T-cell (primary cell): ENCODE measurements at regions not wholly inside any gene's neighbourhood (a gene's known extent, or its start where the extent isn't known, plus 50 kb on each side); places are given as distances from the start of the nearest gene placed in this dataset.

ENCODE experiments used
- ATAC-seq, 4 experiments: fragments of 200-7000 bp in 3 of 4; fragments of 150-1000 bp in 1 of 4; cut with Tn5 transposase; replicated peaks in 1 of 4; 1 replicate in 3 of 4; 2 replicates in 1 of 4; pipeline ENCODE4 v1.10.0; 2021; ENCODE audit warnings: moderate library complexity in 3 of 4, mild to moderate bottlenecking in 2 of 4, moderate number of reproducible peaks in 1 of 4
- CTCF ChIA-PET, 2 donors: fragments of 300-600 bp; sonication (Branson Sonifier 250); formaldehyde crosslinking; loops; one replicate each; lab custom pipeline; 2022; ENCODE audit warnings: antibody characterized with exemption in 2 of 2; lab: Charles Lee
- POLR2A ChIA-PET, 2 donors: fragments of 300-600 bp; sonication (Branson Sonifier 250); formaldehyde crosslinking; loops; one replicate each; lab custom pipeline; 2022; ENCODE audit warnings: antibody characterized with exemption in 2 of 2; lab: Charles Lee
- DNase-seq, 35 experiments: peaks; one replicate each; pipeline versions ENCODE4 v3.0.0 to v3.0.0-alpha.2; 2013 to 2023
- H3K27ac ChIP-seq: one replicate; pipeline ENCODE4 v1.5.1; 2013; ENCODE audit warnings: low read length
- H3K27me3 ChIP-seq, 2 experiments: replicated peaks in 1 of 2; 1 replicate in 1 of 2; 2 replicates in 1 of 2; pipeline versions ENCODE4 v1.6.1 to v1.7.0; 2013; ENCODE audit warnings: low read length in 1 of 2, mixed read lengths in 1 of 2; ENCODE audit not compliant: control insufficient read depth in 2 of 2, insufficient read depth in 2 of 2; ENCODE audit errors: extremely low read depth in 1 of 2
- H3K36me3 ChIP-seq, 2 donors: 1 replicate in 1 of 2; 2 replicates in 1 of 2; pipeline versions ENCODE4 v1.6.1 to v1.7.0; 2013; ENCODE audit warnings: low read length in 1 of 2; ENCODE audit not compliant: control insufficient read depth in 2 of 2, insufficient read depth in 1 of 2; ENCODE audit errors: extremely low read depth in 1 of 2
- H3K4me1 ChIP-seq, 2 experiments: 1 replicate in 1 of 2; 2 replicates in 1 of 2; pipeline versions ENCODE4 v1.6.1 to v1.7.0; 2013; ENCODE audit warnings: low read length in 2 of 2, mixed read lengths in 1 of 2; ENCODE audit not compliant: insufficient read depth in 2 of 2, control insufficient read depth in 1 of 2; ENCODE audit errors: extremely low read depth in 1 of 2
- H3K4me3 ChIP-seq, 2 donors: 1 replicate in 1 of 2; 2 replicates in 1 of 2; pipeline versions ENCODE4 v1.5.1 to v1.7.0; 2013; ENCODE audit warnings: mild to moderate bottlenecking in 2 of 2, low read length in 1 of 2, moderate library complexity in 1 of 2; ENCODE audit not compliant: control insufficient read depth in 1 of 2; ENCODE audit errors: extremely low read depth in 1 of 2
- H3K9me3 ChIP-seq: 2 replicates; pipeline ENCODE4 v1.7.0; 2013
- H3K27ac Mint-ChIP-seq, 2 donors: one replicate each; pipeline ENCODE4 v1.8.0; 2020 to 2021; ENCODE audit warnings: mild to moderate bottlenecking in 2 of 2, mixed read lengths in 2 of 2
- H3K27me3 Mint-ChIP-seq, 2 donors: one replicate each; pipeline ENCODE4 v1.8.0; 2021 to 2022; ENCODE audit warnings: mixed read lengths in 2 of 2
- H3K36me3 Mint-ChIP-seq: one replicate; pipeline ENCODE4 v1.8.0; 2021; ENCODE audit warnings: mixed read lengths
- H3K4me1 Mint-ChIP-seq, 3 donors: one replicate each; pipeline ENCODE4 v1.8.0; 2020 to 2022; ENCODE audit warnings: mixed read lengths in 3 of 3, mild to moderate bottlenecking in 1 of 3
- H3K4me3 Mint-ChIP-seq, 3 donors: one replicate each; pipeline ENCODE4 v1.8.0; 2020 to 2022; ENCODE audit warnings: mild to moderate bottlenecking in 3 of 3, mixed read lengths in 3 of 3, moderate library complexity in 3 of 3
- H3K9me3 Mint-ChIP-seq, 3 donors: one replicate each; pipeline ENCODE4 v1.8.0; 2020 to 2022; ENCODE audit warnings: mixed read lengths in 3 of 3
- WGBS: methylation state at CpG from one replicate; pipeline ENCODE4 v1.1.5; 2013; ENCODE audit warnings: missing lambda C conversion rate; ENCODE audit not compliant: insufficient coverage; 5-methylcytosine and 5-hydroxymethylcytosine counted together

GRCh38 chr13:21965095-21965494, 294.2 kb downstream of the FGF9 start:
- Histone ChIP-seq H3K36me3 (no peaks in the 10 kb centered on the region), H3K27me3 (peaks cover 0 to 3% of the 10 kb centered on the region in 2 experiments), H3K4me1 (no peaks in the 10 kb centered on the region), H3K27ac (no peak overlapping the region), H3K9me3 (no peaks in the 10 kb centered on the region), H3K4me3 (no peak overlapping the region)
- CTCF ChIA-PET = no interaction called here
- WGBS = 91% methylated on average over 4 of the region's 14 CpGs
- Mint-ChIP-seq H3K4me1 (no peaks in the 10 kb centered on the region), H3K36me3 (no peaks in the 10 kb centered on the region), H3K27me3 (no peaks in the 10 kb centered on the region), H3K4me3 (no peak overlapping the region), H3K27ac (no peak overlapping the region), H3K9me3 (peaks cover 2 to 4% (median 3%) of the 10 kb centered on the region in 3 donors)
- no peak for ATAC-seq
- POLR2A ChIA-PET = interaction anchor here in 1 of 2 donors (0.6 kb wide), 1 partner anchor 52 kb away, joined by 3 read pairs; no protein-coding TSS in a partner anchor
- DNase-seq = no peak

DNA sequence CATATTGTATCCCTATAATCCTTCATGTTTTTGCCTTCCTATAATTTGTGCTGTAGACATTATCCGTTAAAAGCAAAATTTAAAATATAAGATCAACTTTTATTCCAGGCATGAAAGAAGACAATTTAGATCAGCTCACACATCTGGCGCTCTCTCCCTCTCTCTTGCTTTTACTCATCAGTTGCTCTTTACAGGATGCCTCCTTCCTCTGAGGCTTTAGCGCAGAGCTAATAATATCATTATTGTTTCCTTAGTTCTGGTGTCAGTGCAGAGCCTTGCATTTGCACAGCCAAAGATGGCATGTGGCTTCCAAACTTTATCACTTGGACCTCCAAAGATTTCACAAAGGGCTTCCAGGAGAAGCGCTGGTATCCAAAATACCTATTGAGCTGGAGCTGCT, 295.1 kb downstream of the FGF9 start:
- no peak overlapping the region for H3K4me3 Mint-ChIP-seq
- H3K9me3 Mint-ChIP-seq = peaks cover 2 to 4% (median 3%) of the 10 kb centered on the region in 3 donors
- Histone ChIP-seq H3K27me3 (peaks cover 0 to 3% of the 10 kb centered on the region in 2 experiments), H3K27ac (no peak overlapping the region), H3K4me3 (no peak overlapping the region), H3K9me3 (no peaks in the 10 kb centered on the region), H3K36me3 (no peaks in the 10 kb centered on the region), H3K4me1 (no peaks in the 10 kb centered on the region)
- POLR2A ChIA-PET = no interaction called here
- H3K36me3 Mint-ChIP-seq = no peaks in the 10 kb centered on the region
- no peak overlapping the region for H3K27ac Mint-ChIP-seq
- CTCF ChIA-PET = no interaction called here
- ATAC-seq (no peak), DNase-seq (no peak)
- H3K27me3 Mint-ChIP-seq = no peaks in the 10 kb centered on the region
- 100% methylated on average over 3 of the region's 4 CpGs for WGBS
- H3K4me1 Mint-ChIP-seq = no peaks in the 10 kb centered on the region

- no peaks in the 10 kb centered on the region for H3K4me1 Mint-ChIP-seq
- ATAC-seq (no peak), DNase-seq (no peak)
- H3K27ac Mint-ChIP-seq = no peak overlapping the region
- H3K27me3 Mint-ChIP-seq = no peaks in the 10 kb centered on the region
- 57% methylated on average over 1 of the region's 1 CpG for WGBS
- no peaks in the 10 kb centered on the region for H3K36me3 Mint-ChIP-seq
- ChIA-PET CTCF (no interaction called here), POLR2A (no interaction called here)
- no peaks in the 10 kb centered on the region for H3K9me3 ChIP-seq
- no peaks in the 10 kb centered on the region for H3K9me3 Mint-ChIP-seq
- H3K36me3 ChIP-seq = no peaks in the 10 kb centered on the region
- no peaks in the 10 kb centered on the region for H3K4me1 ChIP-seq
- H3K27me3 ChIP-seq = peaks cover 0 to 3% of the 10 kb centered on the region in 2 experiments
- H3K4me3 Mint-ChIP-seq = no peak overlapping the region
- H3K27ac ChIP-seq = no peak overlapping the region
- H3K4me3 ChIP-seq = no peak overlapping the region
Observed at GRCh38 chr13:21967871-21968270, 297.0 kb downstream of the FGF9 start.

DNA sequence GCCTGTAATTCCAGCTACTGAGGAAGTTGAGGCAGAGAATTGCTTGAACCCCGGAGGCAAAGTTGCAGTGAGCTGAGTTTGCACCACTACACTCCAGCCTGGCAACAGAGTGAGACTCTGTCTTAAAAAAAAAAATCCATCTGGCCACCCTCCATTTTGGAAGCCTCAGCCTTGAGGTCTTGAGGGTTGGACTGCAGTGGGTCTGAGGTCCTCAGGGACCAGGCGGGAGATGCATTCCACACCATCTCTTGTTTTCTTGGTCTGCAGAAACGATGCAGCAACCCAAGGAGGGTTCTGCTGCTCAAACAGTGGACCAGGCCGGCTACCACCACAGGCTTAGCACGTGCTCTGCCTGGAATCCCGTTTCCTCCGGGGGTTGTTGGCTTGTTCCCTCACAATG, 299.3 kb downstream of the FGF9 start:
- Mint-ChIP-seq H3K27ac (no peak overlapping the region), H3K27me3 (no peaks in the 10 kb centered on the region), H3K4me1 (no peaks in the 10 kb centered on the region), H3K4me3 (no peak overlapping the region), H3K9me3 (no peaks in the 10 kb centered on the region), H3K36me3 (no peaks in the 10 kb centered on the region)
- Histone ChIP-seq H3K27me3 (peaks cover 0 to 6% of the 10 kb centered on the region in 2 experiments), H3K4me1 (no peaks in the 10 kb centered on the region), H3K4me3 (no peak overlapping the region), H3K9me3 (no peaks in the 10 kb centered on the region), H3K27ac (no peak overlapping the region), H3K36me3 (no peaks in the 10 kb centered on the region)
- 67% methylated on average over 4 of the region's 7 CpGs for WGBS
- POLR2A ChIA-PET = no interaction called here
- DNase-seq = no peak
- ATAC-seq = no peak
- CTCF ChIA-PET = no interaction called here

DNA sequence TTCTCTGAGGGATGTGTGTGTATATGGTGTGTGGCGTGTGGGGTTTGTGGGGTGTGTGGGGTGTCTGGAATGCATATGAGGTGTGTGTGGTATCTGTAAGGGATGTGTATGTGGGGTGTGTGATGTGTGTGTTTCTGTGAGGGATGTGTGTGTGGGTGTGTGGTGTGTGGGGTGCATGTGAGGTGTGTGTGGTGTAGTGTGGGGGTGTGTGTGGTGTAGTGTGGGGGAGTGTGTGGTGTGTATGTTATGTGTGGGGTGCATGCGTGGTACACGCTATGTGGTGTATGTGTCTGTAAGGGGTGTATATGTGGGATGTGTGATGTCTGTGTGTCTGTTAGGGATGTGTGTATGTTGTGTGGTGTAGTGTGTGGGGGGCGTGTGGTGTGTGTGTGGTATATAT, 300.0 kb downstream of the FGF9 start:
- Mint-ChIP-seq H3K4me3 (no peak overlapping the region), H3K9me3 (no peaks in the 10 kb centered on the region), H3K27ac (no peak overlapping the region), H3K4me1 (no peaks in the 10 kb centered on the region), H3K36me3 (no peaks in the 10 kb centered on the region), H3K27me3 (no peaks in the 10 kb centered on the region)
- DNase-seq (no peak), ATAC-seq (no peak)
- Histone ChIP-seq H3K9me3 (no peaks in the 10 kb centered on the region), H3K4me3 (no peak overlapping the region), H3K27ac (no peak overlapping the region), H3K4me1 (no peaks in the 10 kb centered on the region), H3K36me3 (no peaks in the 10 kb centered on the region), H3K27me3 (peaks cover 0 to 6% of the 10 kb centered on the region in 2 experiments)
- POLR2A ChIA-PET = no interaction called here
- CTCF ChIA-PET = no interaction called here
- WGBS = 95% methylated on average over 4 of the region's 4 CpGs

GRCh38 chr13:21971662-21972621, 301.1 kb downstream of the FGF9 start:
- DNase-seq = no peak
- Histone ChIP-seq H3K36me3 (no peaks in the 10 kb centered on the region), H3K27ac (no peak overlapping the region), H3K27me3 (peaks cover 0 to 6% of the 10 kb centered on the region in 2 experiments), H3K9me3 (no peaks in the 10 kb centered on the region), H3K4me3 (no peak overlapping the region), H3K4me1 (no peaks in the 10 kb centered on the region)
- Mint-ChIP-seq H3K27me3 (no peaks in the 10 kb centered on the region), H3K27ac (no peak overlapping the region), H3K4me3 (no peak overlapping the region), H3K36me3 (no peaks in the 10 kb centered on the region), H3K9me3 (no peaks in the 10 kb centered on the region), H3K4me1 (no peaks in the 10 kb centered on the region)
- CTCF ChIA-PET = no interaction called here
- WGBS = 62% methylated on average over 2 of the region's 7 CpGs
- no peak for ATAC-seq
- POLR2A ChIA-PET = interaction anchor here in 1 of 2 donors (0.7 kb wide), 2 partner anchors 60 to 426 kb away, joined by 3 to 6 read pairs; no protein-coding TSS in a partner anchor
